CD14-positive monocyte (primary cell): ENCODE measurements at regions not wholly inside any gene's neighbourhood (a gene's known extent, or its start where the extent isn't known, plus 50 kb on each side); places are given as distances from the start of the nearest gene placed in this dataset.

Source experiments
- DNase-seq, 3 donors: peaks; one replicate each; pipeline ENCODE4 v3.0.0-alpha.2; 2011 to 2022
- H2AFZ ChIP-seq: 2 replicates; pipeline ENCODE4 v1.6.0; 2012; ENCODE audit warnings: mild to moderate bottlenecking, low read depth, low read length, inconsistent platforms; ENCODE audit not compliant: insufficient read depth, poor library complexity, severe bottlenecking
- H3K27ac ChIP-seq, 2 donors: 1 replicate in 1 of 2; 2 replicates in 1 of 2; pipeline ENCODE4 v1.5.1; 2012 to 2013; ENCODE audit warnings: low read length in 2 of 2, control low read depth in 1 of 2, inconsistent platforms in 1 of 2, low read depth in 1 of 2, mild to moderate bottlenecking in 1 of 2
- H3K27me3 ChIP-seq, 2 donors: one replicate each; pipeline versions ENCODE4 v1.6.0 to v1.6.1; 2011 to 2013; ENCODE audit warnings: low read length in 2 of 2; ENCODE audit not compliant: control insufficient read depth in 2 of 2, insufficient read depth in 2 of 2
- H3K36me3 ChIP-seq, 2 donors: replicated peaks in 1 of 2; 1 replicate in 1 of 2; 2 replicates in 1 of 2; pipeline versions ENCODE4 v1.5.1 to v1.6.1; 2012 to 2013; ENCODE audit warnings: low read length in 2 of 2, control low read depth in 1 of 2, inconsistent platforms in 1 of 2, mild to moderate bottlenecking in 1 of 2; ENCODE audit not compliant: insufficient read depth in 2 of 2, control insufficient read depth in 1 of 2
- H3K4me1 ChIP-seq, 2 donors: 1 replicate in 1 of 2; 2 replicates in 1 of 2; pipeline versions ENCODE4 v1.5.1 to v1.6.1; 2012 to 2013; ENCODE audit warnings: low read length in 2 of 2, control low read depth in 1 of 2, inconsistent platforms in 1 of 2, mild to moderate bottlenecking in 1 of 2, moderate library complexity in 1 of 2; ENCODE audit not compliant: insufficient read depth in 2 of 2, control insufficient read depth in 1 of 2
- H3K4me2 ChIP-seq: replicated peaks from 2 replicates; pipeline ENCODE3; 2012; ENCODE audit warnings: low read length, moderate library complexity, mild to moderate bottlenecking; ENCODE audit not compliant: poor library complexity, severe bottlenecking; ENCODE audit errors: extremely low read depth
- H3K4me3 ChIP-seq, 3 experiments: fragments of 200-600 bp in 1 of 3; sonication (generic) in 1 of 3; replicated peaks in 1 of 3; 1 replicate in 2 of 3; 2 replicates in 1 of 3; pipeline ENCODE4 v1.5.1; 2011 to 2013; ENCODE audit warnings: low read length in 3 of 3, mild to moderate bottlenecking in 3 of 3, control low read depth in 2 of 3, low read depth in 2 of 3, inconsistent platforms in 1 of 3, moderate library complexity in 1 of 3
- H3K79me2 ChIP-seq: 2 replicates; pipeline ENCODE4 v1.6.0; 2012; ENCODE audit warnings: mild to moderate bottlenecking, control low read depth, inconsistent platforms, low read length, moderate library complexity; ENCODE audit not compliant: insufficient read depth
- H3K9ac ChIP-seq: 2 replicates; pipeline ENCODE4 v1.6.0; 2017; ENCODE audit warnings: low read length, mild to moderate bottlenecking; ENCODE audit not compliant: insufficient read depth, poor library complexity, severe bottlenecking
- H3K9me3 ChIP-seq, 2 donors: replicated peaks in 1 of 2; 1 replicate in 1 of 2; 2 replicates in 1 of 2; pipeline versions ENCODE4 v1.5.1 to v1.6.1; 2012 to 2013; ENCODE audit warnings: low read length in 2 of 2, control low read depth in 1 of 2; ENCODE audit not compliant: control insufficient read depth in 1 of 2, insufficient read depth in 1 of 2
- H4K20me1 ChIP-seq: 2 replicates; pipeline ENCODE4 v1.6.0; 2012; ENCODE audit warnings: mild to moderate bottlenecking, low read length, control low read depth, moderate library complexity; ENCODE audit not compliant: insufficient read depth
- H3K27ac Mint-ChIP-seq, 7 donors: one replicate each; pipeline ENCODE4 v1.8.0; 2020; ENCODE audit warnings: mild to moderate bottlenecking in 7 of 7, mixed read lengths in 7 of 7, moderate library complexity in 6 of 7, inconsistent platforms in 2 of 7
- H3K27me3 Mint-ChIP-seq, 3 donors: one replicate each; pipeline ENCODE4 v1.8.0; 2021 to 2022; ENCODE audit warnings: low read depth in 3 of 3, mild to moderate bottlenecking in 3 of 3, mixed read lengths in 3 of 3, moderate library complexity in 3 of 3, inconsistent platforms in 1 of 3
- H3K36me3 Mint-ChIP-seq, 2 donors: one replicate each; pipeline ENCODE4 v1.8.0; 2020; ENCODE audit warnings: mixed read lengths in 2 of 2, inconsistent platforms in 1 of 2, mild to moderate bottlenecking in 1 of 2
- H3K4me1 Mint-ChIP-seq: one replicate; pipeline ENCODE4 v1.8.0; 2020; ENCODE audit warnings: mild to moderate bottlenecking, mixed read lengths
- H3K4me3 Mint-ChIP-seq, 2 donors: one replicate each; pipeline ENCODE4 v1.8.0; 2020; ENCODE audit warnings: mild to moderate bottlenecking in 2 of 2, mixed read lengths in 2 of 2, moderate library complexity in 1 of 2
- H3K9me3 Mint-ChIP-seq, 7 donors: one replicate each; pipeline ENCODE4 v1.8.0; 2020 to 2022; ENCODE audit warnings: mixed read lengths in 7 of 7, mild to moderate bottlenecking in 6 of 7, moderate library complexity in 6 of 7, inconsistent platforms in 2 of 7
- WGBS: methylation state at CpG from one replicate; pipeline ENCODE4 v1.1.5; 2013; ENCODE audit warnings: missing lambda C conversion rate; ENCODE audit not compliant: insufficient coverage; 5-methylcytosine and 5-hydroxymethylcytosine counted together
- intact Hi-C, 2 donors: fragments of 100-400 bp; cut with micrococcal nuclease; formaldehyde crosslinking; loops; one replicate each; pipeline versions ENCODE4 v1.15.0 to v1.15.1; 2023
- TF ChIP-seq, protein P1 (sequence below): fragments of 200-600 bp; IDR thresholded peaks from one replicate; pipeline ENCODE4 v1.8.0; 2022; ENCODE audit warnings: antibody characterized with exemption, mild to moderate bottlenecking

DNA sequence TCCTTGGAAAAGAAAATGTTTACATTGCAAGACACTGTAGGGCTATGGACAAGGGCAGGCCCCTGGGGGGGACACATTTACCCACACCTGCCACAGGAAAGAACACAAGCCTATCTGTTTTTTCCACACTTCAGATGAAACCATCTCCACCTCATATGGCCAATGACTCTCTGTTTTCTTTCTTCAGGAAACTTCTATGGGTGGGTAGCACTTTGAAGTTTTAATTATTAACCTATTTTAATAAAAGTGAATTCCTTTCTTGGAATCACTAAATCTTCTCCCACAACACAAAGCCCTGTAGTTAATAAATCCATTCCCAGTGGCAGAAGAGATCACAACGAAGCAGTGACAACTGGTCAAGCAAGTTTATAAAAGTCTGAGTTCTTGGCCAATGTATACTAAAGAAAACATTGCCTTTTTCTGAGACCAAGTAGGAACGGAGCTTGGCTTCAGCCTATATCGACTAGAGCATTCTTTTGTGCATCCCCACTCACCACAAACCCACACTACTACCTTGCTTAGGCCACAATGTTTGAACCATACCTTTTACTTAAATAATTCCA lies 125.1 kb upstream of the CARMIL1 start:
- Mint-ChIP-seq H3K4me1 (peaks cover 38% of the 10 kb centered on the region), H3K9me3 (peaks cover 9 to 30% (median 28%) of the 10 kb centered on the region in 7 donors), H3K4me3 (no peak overlapping the region), H3K27ac (no peak overlapping the region), H3K36me3 (peaks cover 0 to 14% of the 10 kb centered on the region in 2 donors), H3K27me3 (no peaks in the 10 kb centered on the region)
- no peak overlapping the region for H3K4me2 ChIP-seq
- H3K27me3 ChIP-seq = no peaks in the 10 kb centered on the region
- no peak overlapping the region for H3K27ac ChIP-seq
- H3K9me3 ChIP-seq = peaks cover 20% of the 10 kb centered on the region in 2 donors
- peaks cover 2 to 11% of the 10 kb centered on the region in 2 donors for H3K4me1 ChIP-seq
- no peaks in the 10 kb centered on the region for H4K20me1 ChIP-seq
- intact Hi-C loops = no loop called here
- no peaks in the 10 kb centered on the region for H3K36me3 ChIP-seq
- no peak for DNase-seq
- no peaks in the 10 kb centered on the region for H3K79me2 ChIP-seq
- 100% methylated on average over 3 of the region's 3 CpGs for WGBS
- H3K9ac ChIP-seq = no peak overlapping the region
- TF ChIP-seq, protein P1, sequence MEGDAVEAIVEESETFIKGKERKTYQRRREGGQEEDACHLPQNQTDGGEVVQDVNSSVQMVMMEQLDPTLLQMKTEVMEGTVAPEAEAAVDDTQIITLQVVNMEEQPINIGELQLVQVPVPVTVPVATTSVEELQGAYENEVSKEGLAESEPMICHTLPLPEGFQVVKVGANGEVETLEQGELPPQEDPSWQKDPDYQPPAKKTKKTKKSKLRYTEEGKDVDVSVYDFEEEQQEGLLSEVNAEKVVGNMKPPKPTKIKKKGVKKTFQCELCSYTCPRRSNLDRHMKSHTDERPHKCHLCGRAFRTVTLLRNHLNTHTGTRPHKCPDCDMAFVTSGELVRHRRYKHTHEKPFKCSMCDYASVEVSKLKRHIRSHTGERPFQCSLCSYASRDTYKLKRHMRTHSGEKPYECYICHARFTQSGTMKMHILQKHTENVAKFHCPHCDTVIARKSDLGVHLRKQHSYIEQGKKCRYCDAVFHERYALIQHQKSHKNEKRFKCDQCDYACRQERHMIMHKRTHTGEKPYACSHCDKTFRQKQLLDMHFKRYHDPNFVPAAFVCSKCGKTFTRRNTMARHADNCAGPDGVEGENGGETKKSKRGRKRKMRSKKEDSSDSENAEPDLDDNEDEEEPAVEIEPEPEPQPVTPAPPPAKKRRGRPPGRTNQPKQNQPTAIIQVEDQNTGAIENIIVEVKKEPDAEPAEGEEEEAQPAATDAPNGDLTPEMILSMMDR = no peak
- H2AFZ ChIP-seq = no peak overlapping the region
- no peak overlapping the region for H3K4me3 ChIP-seq

DNA sequence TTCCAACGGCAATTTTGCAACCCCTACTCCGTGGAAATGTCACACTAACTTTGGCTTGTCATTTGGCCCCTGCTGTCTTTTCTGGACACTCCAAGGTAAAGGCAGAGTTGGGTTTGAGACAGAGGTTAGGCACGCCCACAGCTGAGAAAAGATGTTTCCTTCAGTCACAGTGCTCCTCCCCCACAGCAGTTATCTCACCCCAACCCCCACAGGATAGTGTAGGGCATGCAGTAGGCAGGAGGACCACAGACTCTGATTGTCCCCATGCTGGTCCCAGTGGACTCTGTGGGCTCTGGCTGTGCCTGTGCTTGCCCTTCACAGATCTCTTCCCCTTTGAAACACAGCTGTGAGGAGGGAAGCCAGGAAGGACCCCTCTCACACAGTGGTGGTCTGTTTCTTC lies 124.0 kb upstream of the CARMIL1 start:
- no peak overlapping the region for H3K4me3 Mint-ChIP-seq

More for the DNA sequence above, 124.0 kb upstream of the CARMIL1 start:
- Histone ChIP-seq H3K4me2 (no peak overlapping the region), H3K9ac (no peak overlapping the region), H3K9me3 (peaks cover 20 to 22% of the 10 kb centered on the region in 2 donors), H3K4me1 (peaks cover 2 to 11% of the 10 kb centered on the region in 2 donors), H4K20me1 (no peaks in the 10 kb centered on the region), H3K27me3 (no peaks in the 10 kb centered on the region), H3K79me2 (no peaks in the 10 kb centered on the region), H3K27ac (no peak overlapping the region), H3K4me3 (no peak overlapping the region), H3K36me3 (no peaks in the 10 kb centered on the region), H2AFZ (peak overlapping the region; percentile 11)
- H3K4me1 Mint-ChIP-seq = peaks cover 38% of the 10 kb centered on the region
- DNase-seq = no peak
- WGBS = no CpG with 5 or more reads among the region's 3 CpGs
- peaks cover 7 to 23% of the 10 kb centered on the region in 2 donors for H3K36me3 Mint-ChIP-seq
- no peaks in the 10 kb centered on the region for H3K27me3 Mint-ChIP-seq
- intact Hi-C loops = no loop called here
- H3K27ac Mint-ChIP-seq = peak overlapping the region in 1 of 7 donors; percentile 13
- TF ChIP-seq, protein P1 = no peak
- peaks cover 16 to 35% (median 30%) of the 10 kb centered on the region in 7 donors for H3K9me3 Mint-ChIP-seq
